ENCODE measurements at regions not wholly inside any gene's neighbourhood (a gene's known extent, or its start where the extent isn't known, plus 50 kb on each side); places are given as distances from the start of the nearest gene placed in this dataset.

DNA sequence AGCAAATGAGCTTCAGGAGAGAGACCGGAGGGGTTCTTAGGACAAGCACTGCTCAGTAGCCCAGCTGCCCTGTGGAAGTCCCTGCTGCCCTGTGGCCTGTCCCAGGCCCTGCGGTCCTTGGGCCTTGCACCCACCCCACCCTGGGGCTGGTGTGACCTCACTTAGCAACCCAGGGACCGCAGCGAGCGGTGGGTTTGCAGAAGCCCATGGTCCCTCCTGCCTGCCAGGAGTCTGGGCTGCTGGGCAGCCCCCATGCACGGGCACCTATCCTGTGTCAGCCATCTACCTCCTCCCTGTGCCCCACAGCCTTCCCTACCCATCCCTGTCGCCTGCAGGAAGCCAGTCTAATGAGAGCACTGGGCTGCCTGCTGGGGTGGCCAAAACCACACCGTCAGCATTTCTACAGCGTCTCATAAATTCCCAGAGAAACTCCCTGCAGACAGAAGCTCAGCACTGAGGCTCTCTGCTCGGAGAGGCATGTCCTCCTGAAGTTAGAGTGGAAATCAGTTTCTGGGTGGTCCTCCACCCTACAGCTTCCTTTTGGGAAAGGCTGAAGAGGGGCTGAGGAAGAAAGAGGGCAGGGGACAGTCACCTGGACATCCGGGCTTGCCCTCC lies 231.1 kb upstream of the HS6ST1 start:
- no peaks in the 10 kb centered on the region for H3K79me2 ChIP-seq (ENCODE audit: low read length)
- H4K20me1 ChIP-seq (ENCODE audit: insufficient read depth, low read length): no peaks in the 10 kb centered on the region

DNA sequence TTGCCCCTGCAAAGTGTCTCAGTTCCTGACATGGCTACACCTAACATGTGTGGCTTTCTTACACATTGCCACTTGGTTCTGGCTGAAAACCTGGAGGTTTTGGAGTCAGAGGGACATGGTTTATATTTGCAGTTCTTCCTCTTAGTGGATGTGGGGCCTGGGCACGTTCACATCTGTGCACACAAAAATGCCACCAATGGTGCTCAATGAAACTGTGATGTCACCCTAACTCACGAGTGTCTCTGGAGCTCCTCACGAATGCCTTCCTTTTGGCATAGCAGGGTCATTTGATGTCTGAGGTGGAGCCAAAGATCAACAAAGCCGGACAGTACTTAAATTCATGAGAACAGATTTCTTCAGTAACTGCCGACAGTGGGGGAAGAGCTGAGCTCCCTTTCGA lies 231.7 kb upstream of the HS6ST1 start:
- H3K9me3 ChIP-seq (ENCODE audit: insufficient read depth, low read length): no peaks in the 10 kb centered on the region
- H3K27me3 ChIP-seq (ENCODE audit: low read depth, low read length): no peaks in the 10 kb centered on the region
- no peak overlapping the region for H3K27ac ChIP-seq (ENCODE audit: low read length)
- H3K79me2 ChIP-seq (ENCODE audit: low read length): no peaks in the 10 kb centered on the region
- H3K4me2 ChIP-seq (ENCODE audit: low read length): no peak overlapping the region
- TF ChIP-seq, protein P1, sequence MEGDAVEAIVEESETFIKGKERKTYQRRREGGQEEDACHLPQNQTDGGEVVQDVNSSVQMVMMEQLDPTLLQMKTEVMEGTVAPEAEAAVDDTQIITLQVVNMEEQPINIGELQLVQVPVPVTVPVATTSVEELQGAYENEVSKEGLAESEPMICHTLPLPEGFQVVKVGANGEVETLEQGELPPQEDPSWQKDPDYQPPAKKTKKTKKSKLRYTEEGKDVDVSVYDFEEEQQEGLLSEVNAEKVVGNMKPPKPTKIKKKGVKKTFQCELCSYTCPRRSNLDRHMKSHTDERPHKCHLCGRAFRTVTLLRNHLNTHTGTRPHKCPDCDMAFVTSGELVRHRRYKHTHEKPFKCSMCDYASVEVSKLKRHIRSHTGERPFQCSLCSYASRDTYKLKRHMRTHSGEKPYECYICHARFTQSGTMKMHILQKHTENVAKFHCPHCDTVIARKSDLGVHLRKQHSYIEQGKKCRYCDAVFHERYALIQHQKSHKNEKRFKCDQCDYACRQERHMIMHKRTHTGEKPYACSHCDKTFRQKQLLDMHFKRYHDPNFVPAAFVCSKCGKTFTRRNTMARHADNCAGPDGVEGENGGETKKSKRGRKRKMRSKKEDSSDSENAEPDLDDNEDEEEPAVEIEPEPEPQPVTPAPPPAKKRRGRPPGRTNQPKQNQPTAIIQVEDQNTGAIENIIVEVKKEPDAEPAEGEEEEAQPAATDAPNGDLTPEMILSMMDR (IDR thresholded peaks at IDR 0.05; ENCODE audit: low read depth, low read length): no peak
- no peak for TF ChIP-seq EZH2phosphoT487 (IDR thresholded peaks at IDR 0.05; ENCODE audit: low read depth)
- no peaks in the 10 kb centered on the region for H4K20me1 ChIP-seq (ENCODE audit: insufficient read depth, low read length)
- H3K9ac ChIP-seq (ENCODE audit: low read length): no peak overlapping the region
- H2AFZ ChIP-seq (ENCODE audit: low read depth, low read length): no peak overlapping the region
- no peak overlapping the region for H3K4me3 ChIP-seq (ENCODE audit: low read length)
- H3K36me3 ChIP-seq (replicated peaks; ENCODE audit: low read depth, low read length): no peaks in the 10 kb centered on the region
- H3K4me1 ChIP-seq (ENCODE audit: low read length): no peaks in the 10 kb centered on the region

More for the DNA sequence above, 231.1 kb upstream of the HS6ST1 start:
- no peak overlapping the region for H3K4me3 ChIP-seq (ENCODE audit: low read length)
- TF ChIP-seq EZH2phosphoT487 (IDR thresholded peaks at IDR 0.05; ENCODE audit: low read depth): no peak
- TF ChIP-seq, protein P1 (IDR thresholded peaks at IDR 0.05; ENCODE audit: low read depth, low read length): no peak
- no peaks in the 10 kb centered on the region for H3K9me3 ChIP-seq (ENCODE audit: insufficient read depth, low read length)
- H3K36me3 ChIP-seq (replicated peaks; ENCODE audit: low read depth, low read length): no peaks in the 10 kb centered on the region
- no peak overlapping the region for H2AFZ ChIP-seq (ENCODE audit: low read depth, low read length)
- H3K27me3 ChIP-seq (ENCODE audit: low read depth, low read length): no peaks in the 10 kb centered on the region
- H3K27ac ChIP-seq (ENCODE audit: low read length): no peak overlapping the region
- H3K4me1 ChIP-seq (ENCODE audit: low read length): no peaks in the 10 kb centered on the region
- no peak overlapping the region for H3K4me2 ChIP-seq (ENCODE audit: low read length)
- no peak overlapping the region for H3K9ac ChIP-seq (ENCODE audit: low read length)

DNA sequence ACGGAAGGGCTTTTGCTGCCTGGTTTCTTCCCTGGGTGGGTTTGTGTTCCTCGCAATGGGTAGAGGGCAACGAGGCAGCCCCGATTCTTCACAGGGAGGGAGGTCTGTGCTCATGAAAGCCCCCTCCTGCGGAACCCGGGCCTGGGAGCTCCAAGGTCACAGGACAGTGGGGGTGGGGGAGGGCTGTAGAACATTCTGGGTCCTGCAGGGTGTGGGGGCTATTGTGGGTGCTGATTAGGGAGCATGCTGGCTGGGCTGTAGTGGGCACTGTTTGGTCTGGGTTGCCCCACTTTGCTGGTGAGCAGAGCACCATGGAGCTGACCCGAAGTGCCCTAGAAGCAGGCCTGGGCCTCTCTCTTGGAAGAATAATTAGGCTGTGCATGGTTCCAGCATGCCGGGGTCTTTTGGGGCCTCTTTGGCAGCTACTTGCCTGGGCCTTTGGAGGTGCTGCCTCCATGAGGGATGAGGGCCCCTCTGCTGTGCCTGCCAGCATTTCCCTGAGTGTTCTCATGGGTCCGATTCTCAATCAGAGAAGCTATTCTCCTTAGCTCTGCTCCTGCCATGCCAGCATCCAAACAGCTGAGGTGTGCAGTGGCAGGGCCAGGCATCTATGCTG lies 232.2 kb upstream of the HS6ST1 start:
- Histone ChIP-seq H3K4me2 (ENCODE audit: low read length) (no peak overlapping the region), H3K4me1 (ENCODE audit: low read length) (no peaks in the 10 kb centered on the region), H3K27me3 (ENCODE audit: low read depth, low read length) (no peaks in the 10 kb centered on the region), H3K9ac (ENCODE audit: low read length) (no peak overlapping the region), H3K27ac (ENCODE audit: low read length) (no peak overlapping the region), H3K36me3 (replicated peaks; ENCODE audit: low read depth, low read length) (no peaks in the 10 kb centered on the region), H3K79me2 (ENCODE audit: low read length) (no peaks in the 10 kb centered on the region), H3K9me3 (ENCODE audit: insufficient read depth, low read length) (no peaks in the 10 kb centered on the region), H4K20me1 (ENCODE audit: insufficient read depth, low read length) (no peaks in the 10 kb centered on the region), H2AFZ (ENCODE audit: low read depth, low read length) (no peak overlapping the region), H3K4me3 (ENCODE audit: low read length) (no peak overlapping the region)
- TF ChIP-seq, protein P1 (IDR thresholded peaks at IDR 0.05; ENCODE audit: low read depth, low read length): no peak
- TF ChIP-seq EZH2phosphoT487 (IDR thresholded peaks at IDR 0.05; ENCODE audit: low read depth): no peak

DNA sequence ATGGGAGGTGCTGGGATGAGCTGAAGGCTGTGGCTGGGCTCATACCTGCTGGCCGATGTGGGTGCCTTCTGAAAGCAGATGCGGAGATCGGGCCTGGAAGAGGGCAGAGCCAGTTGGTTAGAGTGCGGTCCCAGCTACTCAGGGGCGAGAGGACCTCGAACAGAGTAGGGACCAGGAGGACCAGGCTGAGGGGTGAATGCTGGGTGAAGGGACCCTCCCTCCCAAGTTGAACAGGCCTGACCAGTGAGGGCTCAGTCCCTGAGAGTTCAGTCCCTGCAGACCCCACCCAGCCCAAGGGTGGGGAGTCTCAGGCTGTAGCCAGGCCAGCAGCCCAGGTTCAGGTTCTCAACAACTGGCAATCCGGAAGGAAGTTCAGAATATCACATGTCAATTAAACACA lies 232.8 kb upstream of the HS6ST1 start:
- H3K27me3 ChIP-seq (ENCODE audit: low read depth, low read length): no peaks in the 10 kb centered on the region
- no peak overlapping the region for H3K4me2 ChIP-seq (ENCODE audit: low read length)
- H3K9me3 ChIP-seq (ENCODE audit: insufficient read depth, low read length): no peaks in the 10 kb centered on the region
- H3K9ac ChIP-seq (ENCODE audit: low read length): no peak overlapping the region
- H3K4me1 ChIP-seq (ENCODE audit: low read length): no peaks in the 10 kb centered on the region
- no peak overlapping the region for H3K4me3 ChIP-seq (ENCODE audit: low read length)
- no peaks in the 10 kb centered on the region for H3K79me2 ChIP-seq (ENCODE audit: low read length)
- no peak overlapping the region for H2AFZ ChIP-seq (ENCODE audit: low read depth, low read length)
- H3K36me3 ChIP-seq (replicated peaks; ENCODE audit: low read depth, low read length): no peaks in the 10 kb centered on the region
- H4K20me1 ChIP-seq (ENCODE audit: insufficient read depth, low read length): no peaks in the 10 kb centered on the region
- TF ChIP-seq, protein P1 (IDR thresholded peaks at IDR 0.05; ENCODE audit: low read depth, low read length): no peak
- TF ChIP-seq EZH2phosphoT487 (IDR thresholded peaks at IDR 0.05; ENCODE audit: low read depth): no peak
- no peak overlapping the region for H3K27ac ChIP-seq (ENCODE audit: low read length)
